ENCODE measurements at regions not wholly inside any gene's neighbourhood (a gene's known extent, or its start where the extent isn't known, plus 50 kb on each side); places are given as distances from the start of the nearest gene placed in this dataset.

DNA sequence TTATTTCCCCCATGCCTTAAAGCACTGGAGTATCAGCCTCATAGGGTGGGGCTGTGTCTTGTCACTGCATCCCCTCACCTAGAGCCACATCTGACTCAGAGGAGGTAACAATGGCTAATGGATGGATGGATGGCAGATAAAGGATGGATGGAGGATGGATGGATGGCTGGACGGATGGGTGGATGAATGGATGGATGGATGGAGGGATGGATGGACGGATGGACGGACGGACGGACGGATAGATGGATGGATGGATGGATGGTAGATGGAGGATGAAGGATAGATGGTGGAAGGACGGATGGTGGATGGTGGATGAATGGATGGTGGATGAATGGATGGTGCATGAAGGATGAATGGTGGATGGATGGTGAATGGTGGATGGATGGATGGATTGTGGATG lies 77.2 kb downstream of the PDGFA start:
- TF ChIP-seq POLR2AphosphoS5 (IDR thresholded peaks at IDR 0.05) (no peak), POLR2A (IDR thresholded peaks at IDR 0.05) (no peak), EP300 (IDR thresholded peaks at IDR 0.05; ENCODE audit: low read depth) (no peak)
- TF ChIP-seq, protein P1, sequence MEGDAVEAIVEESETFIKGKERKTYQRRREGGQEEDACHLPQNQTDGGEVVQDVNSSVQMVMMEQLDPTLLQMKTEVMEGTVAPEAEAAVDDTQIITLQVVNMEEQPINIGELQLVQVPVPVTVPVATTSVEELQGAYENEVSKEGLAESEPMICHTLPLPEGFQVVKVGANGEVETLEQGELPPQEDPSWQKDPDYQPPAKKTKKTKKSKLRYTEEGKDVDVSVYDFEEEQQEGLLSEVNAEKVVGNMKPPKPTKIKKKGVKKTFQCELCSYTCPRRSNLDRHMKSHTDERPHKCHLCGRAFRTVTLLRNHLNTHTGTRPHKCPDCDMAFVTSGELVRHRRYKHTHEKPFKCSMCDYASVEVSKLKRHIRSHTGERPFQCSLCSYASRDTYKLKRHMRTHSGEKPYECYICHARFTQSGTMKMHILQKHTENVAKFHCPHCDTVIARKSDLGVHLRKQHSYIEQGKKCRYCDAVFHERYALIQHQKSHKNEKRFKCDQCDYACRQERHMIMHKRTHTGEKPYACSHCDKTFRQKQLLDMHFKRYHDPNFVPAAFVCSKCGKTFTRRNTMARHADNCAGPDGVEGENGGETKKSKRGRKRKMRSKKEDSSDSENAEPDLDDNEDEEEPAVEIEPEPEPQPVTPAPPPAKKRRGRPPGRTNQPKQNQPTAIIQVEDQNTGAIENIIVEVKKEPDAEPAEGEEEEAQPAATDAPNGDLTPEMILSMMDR (IDR thresholded peaks at IDR 0.05) = no peak

All from transverse colon (tissue), 4 donors.